GM18861 (cell line): ENCODE measurements at regions not wholly inside any gene's neighbourhood (a gene's known extent, or its start where the extent isn't known, plus 50 kb on each side); places are given as distances from the start of the nearest gene placed in this dataset.
"Not testable (repeated sequence)": the region's sequence is repeated elsewhere in the genome, so short reads cannot be mapped to it uniquely, and the experiment has no call there.

Source experiments
- ATAC-seq: cut with Tn5 transposase; IDR thresholded peaks from one replicate; pipeline ENCODE4 v1.9.1; 2021; ENCODE audit not compliant: unreplicated experiment

- ATAC-seq, result no peak
Measured at GRCh38 chr10:35963685-35964084, 321.6 kb upstream of the FZD8 start.

GRCh38 chr10:35961501-35961900 is 319.4 kb upstream of the FZD8 start:
- ATAC-seq, result no peak

- no peak for ATAC-seq
Measured at GRCh38 chr10:35959252-35959651, 317.2 kb upstream of the FZD8 start.

GRCh38 chr10:35958609-35959008 is 316.5 kb upstream of the FZD8 start:
- not testable (repeated sequence) for ATAC-seq

- no peak for ATAC-seq
Measured at GRCh38 chr10:35950701-35951100, 308.6 kb upstream of the FZD8 start.

- ATAC-seq, result no peak
Measured at GRCh38 chr10:35950226-35950625, 308.1 kb upstream of the FZD8 start.

- no peak for ATAC-seq
Measured at GRCh38 chr10:35949811-35950211, 307.7 kb upstream of the FZD8 start.

- no peak for ATAC-seq
Measured at GRCh38 chr10:35946556-35946955, 304.5 kb upstream of the FZD8 start.

- no peak for ATAC-seq
Measured at GRCh38 chr10:35942057-35942456, 300.0 kb upstream of the FZD8 start.

GRCh38 chr10:35940141-35941041 is 298.3 kb upstream of the FZD8 start:
- no peak for ATAC-seq

- no peak for ATAC-seq
Measured at GRCh38 chr10:35938160-35938559, 296.1 kb upstream of the FZD8 start.

- no peak for ATAC-seq
Measured at GRCh38 chr10:35937546-35937945, 295.4 kb upstream of the FZD8 start.

GRCh38 chr10:35934642-35934995 is 292.5 kb upstream of the FZD8 start:
- no peak for ATAC-seq

GRCh38 chr10:35933940-35934641 is 292.0 kb upstream of the FZD8 start:
- ATAC-seq, result no peak

GRCh38 chr10:35933491-35933890 is 291.4 kb upstream of the FZD8 start:
- ATAC-seq, result no peak

GRCh38 chr10:35929962-35930361 is 287.9 kb upstream of the FZD8 start:
- ATAC-seq, result not testable (repeated sequence)

- no peak for ATAC-seq
Measured at GRCh38 chr10:35928748-35929147, 286.7 kb upstream of the FZD8 start.

- peak; percentile 64 for ATAC-seq
Measured at GRCh38 chr10:35927990-35928488, 285.9 kb upstream of the FZD8 start.

- ATAC-seq, result no peak
Measured at GRCh38 chr10:35927341-35927740, 285.2 kb upstream of the FZD8 start.

GRCh38 chr10:35926846-35927245 is 284.8 kb upstream of the FZD8 start:
- no peak for ATAC-seq

GRCh38 chr10:35925493-35925892 is 283.4 kb upstream of the FZD8 start:
- no peak for ATAC-seq

GRCh38 chr10:35924759-35925158 is 282.7 kb upstream of the FZD8 start:
- no peak for ATAC-seq
